Mucosa of rectum (tissue), 2 donors: ENCODE measurements at regions not wholly inside any gene's neighbourhood (a gene's known extent, or its start where the extent isn't known, plus 50 kb on each side); places are given as distances from the start of the nearest gene placed in this dataset.

Experiments used
- H3K27ac ChIP-seq, 2 donors: one replicate each; pipeline ENCODE4 v1.7.0; 2013; ENCODE audit warnings: inconsistent platforms in 2 of 2, low read depth in 2 of 2, low read length in 2 of 2
- H3K27me3 ChIP-seq, 2 donors: one replicate each; pipeline ENCODE4 v1.7.0; 2013; ENCODE audit warnings: low read length in 2 of 2; ENCODE audit not compliant: control insufficient read depth in 2 of 2, insufficient read depth in 2 of 2
- H3K36me3 ChIP-seq, 2 donors: one replicate each; pipeline ENCODE4 v1.7.0; 2013; ENCODE audit warnings: low read length in 2 of 2; ENCODE audit not compliant: control insufficient read depth in 2 of 2, insufficient read depth in 2 of 2
- H3K4me1 ChIP-seq, 2 donors: one replicate each; pipeline ENCODE4 v1.7.0; 2013; ENCODE audit warnings: low read length in 2 of 2, mild to moderate bottlenecking in 1 of 2; ENCODE audit not compliant: control insufficient read depth in 2 of 2, insufficient read depth in 2 of 2
- H3K4me3 ChIP-seq, 2 donors: one replicate each; pipeline ENCODE4 v1.7.0; 2013; ENCODE audit warnings: low read length in 2 of 2
- H3K9ac ChIP-seq, 2 donors: one replicate each; pipeline ENCODE4 v1.7.0; 2013; ENCODE audit warnings: low read length in 2 of 2, low read depth in 1 of 2, mild to moderate bottlenecking in 1 of 2
- H3K9me3 ChIP-seq, 2 donors: one replicate each; pipeline ENCODE4 v1.7.0; 2013; ENCODE audit warnings: low read length in 2 of 2; ENCODE audit not compliant: control insufficient read depth in 2 of 2
- donor health status: healthy.
- donor health status: Normal muscosa, but diverticular disease.

DNA sequence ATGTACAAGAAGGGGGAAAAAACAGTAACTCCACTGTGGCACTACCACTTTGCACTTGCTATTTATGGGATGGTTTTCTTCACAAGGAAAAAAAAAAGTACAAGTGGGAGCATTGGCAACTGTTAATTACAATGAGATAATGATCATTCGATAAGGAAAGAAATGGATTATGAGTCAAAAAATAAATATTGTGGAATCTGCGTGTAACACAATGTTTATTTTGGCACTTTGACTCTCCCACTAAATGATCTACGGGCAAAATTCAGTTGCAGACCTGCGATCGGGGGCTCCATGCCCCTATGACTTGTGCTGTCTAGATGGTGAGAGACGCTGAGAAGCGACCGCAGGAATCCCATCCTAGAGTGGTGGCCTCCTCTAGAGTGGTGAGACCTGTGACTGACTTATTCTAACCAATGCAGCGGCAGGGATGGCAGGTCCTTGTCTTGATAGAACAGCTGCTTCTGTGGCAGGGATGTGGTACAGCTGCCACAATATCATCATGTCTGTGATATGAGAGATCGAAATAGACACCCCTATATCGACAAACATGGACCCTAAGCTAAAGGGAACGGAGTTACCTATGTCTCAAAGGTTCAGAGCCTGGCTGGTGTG is 345.0 kb upstream of the KLF6 start:
- Histone ChIP-seq H3K9ac (no peak overlapping the region), H3K9me3 (peaks cover 7 to 8% of the 10 kb centered on the region in 2 donors), H3K4me3 (no peak overlapping the region), H3K27me3 (no peaks in the 10 kb centered on the region), H3K4me1 (peaks cover 7 to 12% of the 10 kb centered on the region in 2 donors), H3K36me3 (no peaks in the 10 kb centered on the region), H3K27ac (no peak overlapping the region)

DNA sequence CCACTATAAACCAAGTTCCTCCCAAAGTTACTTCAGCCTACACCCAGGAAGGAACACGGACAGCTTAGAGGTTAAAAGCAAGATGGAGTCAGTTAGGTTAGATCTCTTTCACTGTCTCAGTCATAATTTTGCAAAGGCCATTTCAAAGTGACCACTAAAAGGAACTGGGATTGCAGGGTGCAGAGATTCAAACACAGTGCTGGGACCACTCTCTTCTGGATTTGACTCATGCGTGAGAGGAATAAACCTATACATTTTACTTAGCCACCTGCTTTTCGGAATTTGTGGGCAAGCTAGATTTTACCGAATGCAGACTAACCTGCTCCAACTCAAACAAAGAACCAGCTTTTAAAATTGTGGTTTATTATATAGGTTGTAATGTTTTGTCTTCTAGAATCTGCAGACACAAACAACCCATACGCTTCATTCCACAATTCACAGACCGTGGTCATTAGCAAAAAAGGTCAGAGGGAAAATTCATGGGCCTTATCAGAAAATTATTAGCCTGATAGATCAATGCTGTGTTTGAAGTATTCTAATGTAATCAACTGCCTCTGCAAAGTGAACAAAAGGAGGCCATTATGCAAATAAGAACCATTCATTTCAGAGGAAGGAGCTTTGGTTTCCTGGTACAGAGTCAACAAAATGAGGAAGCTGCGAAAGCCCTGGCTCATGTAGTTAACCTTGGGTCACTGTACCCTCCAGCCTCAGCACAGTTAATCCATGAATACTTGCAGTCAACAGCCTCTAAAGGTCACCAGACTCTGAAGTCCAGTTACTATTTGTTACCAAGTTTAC is 342.7 kb upstream of the KLF6 start:
- Histone ChIP-seq H3K27me3 (no peaks in the 10 kb centered on the region), H3K4me3 (no peak overlapping the region), H3K27ac (peak overlapping the region; percentile 13 to 54), H3K9me3 (peaks cover 7 to 8% of the 10 kb centered on the region in 2 donors), H3K36me3 (no peaks in the 10 kb centered on the region), H3K4me1 (peaks cover 7 to 12% of the 10 kb centered on the region in 2 donors), H3K9ac (peak overlapping the region in 1 of 2 donors; percentile 9)

DNA sequence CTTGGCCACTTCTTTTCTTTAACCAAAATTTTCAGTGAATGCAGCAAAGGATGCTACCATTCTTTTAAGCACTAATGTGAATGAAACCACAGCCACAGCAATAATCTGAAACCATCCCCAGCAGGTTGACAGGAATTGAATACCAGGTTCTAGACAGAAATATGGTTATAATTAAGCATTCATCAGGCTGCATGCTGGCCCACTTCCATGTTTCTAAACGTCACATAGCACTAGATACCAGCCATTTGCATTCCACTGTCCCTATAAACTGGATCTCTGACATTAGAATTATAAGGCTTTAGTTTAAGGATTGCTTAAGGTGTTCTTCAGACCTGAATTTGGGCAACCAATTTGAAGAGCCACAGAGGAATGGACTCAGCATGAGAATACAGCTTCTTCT is 340.8 kb upstream of the KLF6 start:
- Histone ChIP-seq H3K9me3 (peaks cover 7 to 8% of the 10 kb centered on the region in 2 donors), H3K27ac (no peak overlapping the region), H3K4me3 (no peak overlapping the region), H3K36me3 (no peaks in the 10 kb centered on the region), H3K9ac (no peak overlapping the region), H3K4me1 (peaks cover 7 to 21% of the 10 kb centered on the region in 2 donors), H3K27me3 (no peaks in the 10 kb centered on the region)

DNA sequence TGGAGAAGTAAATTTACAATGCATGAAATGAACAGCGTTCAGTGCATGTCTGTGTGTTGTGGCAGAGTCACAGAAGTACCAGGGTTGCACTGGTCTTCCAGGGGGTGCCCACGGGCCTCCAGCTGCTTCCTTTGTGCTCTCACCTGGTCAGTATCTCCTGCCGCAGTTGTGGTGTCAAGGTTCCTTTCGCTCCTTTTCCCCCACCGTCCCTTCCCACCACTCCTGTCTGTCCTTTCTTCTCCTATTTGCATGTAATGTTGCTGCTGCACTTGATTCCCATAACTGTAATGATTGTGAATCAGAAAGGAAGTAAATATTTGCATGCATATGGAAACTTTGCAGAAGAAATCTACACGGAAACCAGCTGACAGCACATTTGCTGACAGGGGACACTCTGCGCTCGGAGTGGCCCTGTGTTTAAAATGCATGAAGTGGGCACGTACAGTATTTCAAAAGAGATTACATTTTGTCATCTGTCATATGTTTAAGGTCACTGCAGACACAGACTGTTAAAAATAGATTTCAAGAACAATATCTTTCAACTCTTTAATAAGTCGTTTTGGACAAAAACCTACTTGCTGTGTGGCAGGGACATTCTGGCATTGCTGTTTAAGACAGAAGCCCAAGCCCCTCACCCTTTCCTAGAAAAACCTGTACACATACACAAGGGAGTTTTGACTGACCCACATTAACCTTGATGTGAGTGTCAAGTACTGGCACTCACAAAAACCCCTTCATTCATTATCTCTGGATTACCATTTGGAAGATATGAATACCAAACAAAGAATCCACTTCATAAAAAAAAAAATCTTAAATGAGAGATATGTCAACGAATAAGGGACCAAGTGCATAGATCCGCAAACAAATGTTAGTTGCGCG is 336.7 kb upstream of the KLF6 start:
- H3K4me3 ChIP-seq: peak overlapping the region; percentile 39 to 53
- H3K9ac ChIP-seq: peak overlapping the region in 1 of 2 donors; percentile 52
- H3K27ac ChIP-seq: peak overlapping the region; percentile 35 to 75

DNA sequence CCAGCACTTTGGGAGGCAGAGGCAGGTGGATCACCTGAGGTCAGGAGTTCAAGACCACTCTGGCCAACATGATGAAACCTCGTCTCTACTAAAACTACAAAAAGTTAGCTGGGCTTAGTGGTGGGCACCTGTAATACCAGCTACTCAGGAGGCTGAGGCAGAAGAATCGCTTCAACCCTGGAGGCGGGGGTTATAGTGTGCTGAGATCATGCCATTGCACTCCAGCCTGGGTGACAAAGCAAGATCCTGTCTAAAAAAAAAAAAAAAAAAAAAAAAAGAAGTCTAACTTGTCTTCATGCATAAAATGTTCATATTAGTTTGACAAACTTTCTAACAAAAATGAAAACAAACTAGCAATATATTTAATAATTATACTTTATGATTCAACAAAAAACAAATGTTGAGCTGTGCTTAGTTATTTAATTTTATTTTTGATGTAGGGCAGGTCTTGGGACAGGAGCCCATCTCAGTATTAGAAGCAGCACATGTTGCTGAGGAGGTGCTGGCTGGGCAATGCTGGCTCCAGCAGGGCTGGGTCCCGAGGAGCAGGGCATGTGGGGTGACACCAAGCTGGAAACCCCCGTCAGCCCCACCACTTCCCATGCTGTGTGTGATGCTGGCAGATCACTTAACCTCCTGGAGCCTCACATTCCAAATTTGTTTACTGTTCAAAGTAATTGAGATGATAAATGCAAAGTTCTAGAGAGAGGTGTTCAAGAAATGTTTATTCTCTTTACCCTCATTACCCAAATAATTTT is 335.3 kb upstream of the KLF6 start:
- H3K27me3 ChIP-seq: no peaks in the 10 kb centered on the region
- no peak overlapping the region for H3K9ac ChIP-seq
- H3K36me3 ChIP-seq: no peaks in the 10 kb centered on the region
- no peak overlapping the region for H3K27ac ChIP-seq
- H3K4me1 ChIP-seq: peaks cover 3 to 11% of the 10 kb centered on the region in 2 donors
- no peaks in the 10 kb centered on the region for H3K9me3 ChIP-seq
- H3K4me3 ChIP-seq: no peak overlapping the region

More for the DNA sequence above, 336.7 kb upstream of the KLF6 start:
- Histone ChIP-seq H3K4me1 (peaks cover 3 to 11% of the 10 kb centered on the region in 2 donors), H3K27me3 (no peaks in the 10 kb centered on the region), H3K36me3 (no peaks in the 10 kb centered on the region), H3K9me3 (peaks cover 4 to 6% of the 10 kb centered on the region in 2 donors)

DNA sequence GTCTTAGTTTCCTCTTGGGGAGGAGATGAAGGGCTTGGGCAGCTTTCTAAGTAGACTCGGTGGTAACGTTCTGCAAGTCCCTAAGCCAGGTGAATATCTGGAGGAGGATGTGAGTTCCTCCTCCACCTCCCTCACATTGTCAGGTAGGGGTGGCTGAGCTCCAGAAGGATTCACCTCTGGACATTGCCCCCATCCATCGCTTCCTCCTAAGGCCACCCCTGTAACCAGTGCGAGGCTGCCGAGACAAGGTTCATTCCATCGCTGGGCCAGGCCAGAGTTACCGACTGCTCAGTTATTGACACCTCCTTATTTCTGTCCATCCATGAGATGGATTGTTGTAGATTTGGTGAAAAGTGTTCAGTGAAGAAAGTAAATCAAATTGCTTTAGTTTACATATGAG is 334.1 kb upstream of the KLF6 start:
- Histone ChIP-seq H3K36me3 (no peaks in the 10 kb centered on the region), H3K4me3 (no peak overlapping the region), H3K9me3 (no peaks in the 10 kb centered on the region), H3K27me3 (no peaks in the 10 kb centered on the region), H3K4me1 (peaks cover 3 to 11% of the 10 kb centered on the region in 2 donors), H3K27ac (no peak overlapping the region), H3K9ac (no peak overlapping the region)

DNA sequence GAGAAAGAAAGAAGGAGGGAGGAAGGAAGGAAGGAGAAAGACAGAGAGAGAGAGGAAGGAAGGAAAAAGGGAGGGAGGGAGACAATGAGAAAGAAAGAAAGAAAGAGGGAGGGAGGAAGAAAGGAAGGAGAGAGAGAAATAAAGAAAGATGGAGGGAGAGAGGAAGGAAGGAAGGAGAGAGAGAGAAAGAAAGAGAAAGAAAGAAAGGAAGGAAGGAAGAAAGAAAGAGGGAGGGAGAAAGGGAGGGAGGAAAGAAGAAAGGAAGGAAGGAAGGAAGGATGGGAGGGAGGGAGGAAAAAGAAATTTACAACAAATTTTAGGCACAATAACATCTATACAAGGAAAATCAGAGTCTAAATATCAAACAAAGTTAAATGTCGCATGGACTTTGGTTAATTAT is 332.6 kb upstream of the KLF6 start:
- Histone ChIP-seq H3K27ac (no peak overlapping the region), H3K4me3 (no peak overlapping the region)

DNA sequence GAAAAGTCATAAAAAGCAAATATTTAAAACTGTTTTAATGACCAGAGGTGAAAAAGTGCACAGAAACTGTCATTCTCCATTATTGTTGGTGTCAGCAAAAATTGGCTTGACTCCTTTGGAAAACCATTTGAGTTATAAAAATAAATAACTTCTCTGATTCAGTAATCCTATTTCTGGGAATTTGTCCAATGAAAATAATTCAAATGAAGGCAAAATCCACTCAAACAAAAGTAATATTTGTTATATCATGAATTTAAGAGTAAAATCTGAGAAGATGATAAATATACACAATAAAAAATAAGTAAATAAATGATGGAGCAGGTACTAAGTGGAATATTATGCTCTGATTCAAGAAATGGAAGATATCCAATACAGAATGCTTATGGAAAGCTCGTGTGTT is 326.6 kb upstream of the KLF6 start:
- Histone ChIP-seq H3K27ac (no peak overlapping the region), H3K36me3 (no peaks in the 10 kb centered on the region), H3K9me3 (no peaks in the 10 kb centered on the region), H3K4me1 (no peaks in the 10 kb centered on the region), H3K9ac (no peak overlapping the region), H3K4me3 (no peak overlapping the region), H3K27me3 (no peaks in the 10 kb centered on the region)

More for the DNA sequence above, 332.6 kb upstream of the KLF6 start:
- Histone ChIP-seq H3K4me1 (peaks cover 3 to 11% of the 10 kb centered on the region in 2 donors), H3K9ac (no peak overlapping the region), H3K36me3 (no peaks in the 10 kb centered on the region), H3K27me3 (no peaks in the 10 kb centered on the region), H3K9me3 (no peaks in the 10 kb centered on the region)

DNA sequence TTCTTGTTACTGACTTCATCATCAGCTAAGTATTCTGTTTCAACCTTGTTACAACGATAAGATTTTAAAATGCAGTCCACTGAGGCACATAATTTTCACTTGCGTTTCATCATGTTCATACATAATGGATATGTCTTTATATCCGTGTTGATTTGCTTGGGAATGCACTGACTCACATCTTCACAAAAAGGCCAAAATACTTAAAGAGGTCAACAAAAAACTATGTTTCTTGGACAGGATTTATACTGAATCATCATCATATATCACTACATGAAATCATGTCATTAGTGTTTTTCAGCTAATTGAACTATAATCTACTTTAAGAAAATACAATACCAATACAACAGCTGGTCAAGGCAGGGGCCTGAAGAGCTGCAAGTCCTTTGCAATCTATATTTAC is 324.5 kb upstream of the KLF6 start:
- Histone ChIP-seq H3K4me3 (no peak overlapping the region), H3K36me3 (no peaks in the 10 kb centered on the region), H3K4me1 (no peaks in the 10 kb centered on the region), H3K27me3 (no peaks in the 10 kb centered on the region), H3K27ac (no peak overlapping the region), H3K9me3 (no peaks in the 10 kb centered on the region), H3K9ac (no peak overlapping the region)
